ENCODE measurements at regions not wholly inside any gene's neighbourhood (a gene's known extent, or its start where the extent isn't known, plus 50 kb on each side); places are given as distances from the start of the nearest gene placed in this dataset.

GRCh38 chr7:159318682-159319351 is 174.2 kb upstream of the VIPR2 start:
- TF ChIP-seq CTCF (IDR thresholded peaks at IDR 0.05; ENCODE audit: insufficient read depth, low read length) (no peak), POLR2AphosphoS5 (IDR thresholded peaks at IDR 0.05; ENCODE audit: low read depth) (no peak), SPI1 (IDR thresholded peaks at IDR 0.05; ENCODE audit: borderline replicate concordance, low read depth) (no peak)
- TF ChIP-seq, protein P1, sequence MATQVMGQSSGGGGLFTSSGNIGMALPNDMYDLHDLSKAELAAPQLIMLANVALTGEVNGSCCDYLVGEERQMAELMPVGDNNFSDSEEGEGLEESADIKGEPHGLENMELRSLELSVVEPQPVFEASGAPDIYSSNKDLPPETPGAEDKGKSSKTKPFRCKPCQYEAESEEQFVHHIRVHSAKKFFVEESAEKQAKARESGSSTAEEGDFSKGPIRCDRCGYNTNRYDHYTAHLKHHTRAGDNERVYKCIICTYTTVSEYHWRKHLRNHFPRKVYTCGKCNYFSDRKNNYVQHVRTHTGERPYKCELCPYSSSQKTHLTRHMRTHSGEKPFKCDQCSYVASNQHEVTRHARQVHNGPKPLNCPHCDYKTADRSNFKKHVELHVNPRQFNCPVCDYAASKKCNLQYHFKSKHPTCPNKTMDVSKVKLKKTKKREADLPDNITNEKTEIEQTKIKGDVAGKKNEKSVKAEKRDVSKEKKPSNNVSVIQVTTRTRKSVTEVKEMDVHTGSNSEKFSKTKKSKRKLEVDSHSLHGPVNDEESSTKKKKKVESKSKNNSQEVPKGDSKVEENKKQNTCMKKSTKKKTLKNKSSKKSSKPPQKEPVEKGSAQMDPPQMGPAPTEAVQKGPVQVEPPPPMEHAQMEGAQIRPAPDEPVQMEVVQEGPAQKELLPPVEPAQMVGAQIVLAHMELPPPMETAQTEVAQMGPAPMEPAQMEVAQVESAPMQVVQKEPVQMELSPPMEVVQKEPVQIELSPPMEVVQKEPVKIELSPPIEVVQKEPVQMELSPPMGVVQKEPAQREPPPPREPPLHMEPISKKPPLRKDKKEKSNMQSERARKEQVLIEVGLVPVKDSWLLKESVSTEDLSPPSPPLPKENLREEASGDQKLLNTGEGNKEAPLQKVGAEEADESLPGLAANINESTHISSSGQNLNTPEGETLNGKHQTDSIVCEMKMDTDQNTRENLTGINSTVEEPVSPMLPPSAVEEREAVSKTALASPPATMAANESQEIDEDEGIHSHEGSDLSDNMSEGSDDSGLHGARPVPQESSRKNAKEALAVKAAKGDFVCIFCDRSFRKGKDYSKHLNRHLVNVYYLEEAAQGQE (IDR thresholded peaks at IDR 0.05; ENCODE audit: insufficient replicate concordance, low read depth): no peak

All from HL-60 (cell line).